Kidney (tissue), 13 donors: ENCODE measurements at regions not wholly inside any gene's neighbourhood (a gene's known extent, or its start where the extent isn't known, plus 50 kb on each side); places are given as distances from the start of the nearest gene placed in this dataset.

ENCODE experiments used
- DNase-seq, 5 donors: peaks; one replicate each; pipeline ENCODE4 v3.0.0-alpha.2; 2013 to 2020
- FAIRE-seq: peaks from 2 replicates; lab custom pipeline; 2012; peaks lifted over from hg19 to GRCh38; lab: Jason Lieb, UNC
- H3K27ac ChIP-seq, 2 donors: one replicate each; pipeline ENCODE4 v1.7.0; 2013; ENCODE audit warnings: low read depth in 2 of 2, low read length in 2 of 2, inconsistent platforms in 1 of 2
- H3K27me3 ChIP-seq: one replicate; pipeline ENCODE4 v1.7.1; 2013; ENCODE audit warnings: low read length, inconsistent platforms; ENCODE audit not compliant: control insufficient read depth, insufficient read depth
- H3K36me3 ChIP-seq, 3 donors: one replicate each; pipeline versions ENCODE4 v1.7.0 to v1.7.1; 2013; ENCODE audit warnings: low read length in 3 of 3, control low read depth in 1 of 3, inconsistent platforms in 1 of 3; ENCODE audit not compliant: insufficient read depth in 3 of 3, control insufficient read depth in 2 of 3
- H3K4me1 ChIP-seq, 3 donors: one replicate each; pipeline versions ENCODE4 v1.7.0 to v1.7.1; 2013; ENCODE audit warnings: low read length in 3 of 3, inconsistent platforms in 1 of 3, low read depth in 1 of 3; ENCODE audit not compliant: control insufficient read depth in 2 of 3, insufficient read depth in 2 of 3
- H3K4me3 ChIP-seq, 3 donors: one replicate each; pipeline versions ENCODE4 v1.7.0 to v1.8.1; 2013; ENCODE audit warnings: low read length in 3 of 3, control low read depth in 1 of 3, inconsistent platforms in 1 of 3
- H3K9ac ChIP-seq, 3 donors: one replicate each; pipeline versions ENCODE4 v1.7.0 to v1.7.1; 2013; ENCODE audit warnings: low read length in 3 of 3, control low read depth in 1 of 3, inconsistent platforms in 1 of 3
- H3K9me3 ChIP-seq, 3 donors: one replicate each; pipeline versions ENCODE4 v1.7.0 to v1.7.1; 2013; ENCODE audit warnings: low read length in 3 of 3, control low read depth in 1 of 3, inconsistent platforms in 1 of 3; ENCODE audit not compliant: control insufficient read depth in 2 of 3, insufficient read depth in 1 of 3
- intact Hi-C: fragments of 100-400 bp; cut with DNase I; formaldehyde crosslinking; loops from one replicate; pipeline ENCODE4 v1.11.1; 2022
- TF ChIP-seq, protein P1 (sequence below): IDR thresholded peaks from 3 replicates; pipeline ENCODE4 v1.5.1; 2012; ENCODE audit warnings: mild to moderate bottlenecking, moderate library complexity, borderline replicate concordance; ENCODE audit not compliant: insufficient read depth; ENCODE audit errors: extremely low read depth
- donor health status: control.
- donor health status: control.
- donor health status: control.
- donor health status: control.
- donor health status: control.
- donor health status: DM: yes; HTN: yes; CAD: no.
- donor health status: Normal renal cell carcinoma (clear cell type).

DNA sequence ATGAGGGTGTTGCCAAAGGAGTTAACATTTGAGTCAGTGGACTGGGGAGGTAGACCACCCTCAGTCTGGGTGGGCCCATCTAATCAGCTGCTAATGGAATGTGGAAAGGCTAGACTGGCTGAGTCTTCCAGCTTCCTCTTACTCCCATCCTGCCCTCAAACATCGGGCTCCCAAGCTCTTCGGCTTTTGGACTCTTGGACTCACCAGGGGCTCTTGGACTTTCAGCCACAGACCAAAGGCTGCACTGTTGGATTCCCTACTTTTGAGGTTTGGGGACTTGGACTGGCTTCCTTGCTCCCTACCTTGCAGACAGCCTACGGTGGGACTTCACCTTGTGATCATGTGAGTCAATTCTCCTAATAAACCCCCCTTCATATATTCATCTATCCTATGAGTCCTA, 276.6 kb upstream of the DIO3 start:
- Histone ChIP-seq H3K36me3 (no peaks in the 10 kb centered on the region), H3K4me1 (no peaks in the 10 kb centered on the region), H3K27ac (no peak overlapping the region), H3K27me3 (no peaks in the 10 kb centered on the region), H3K9me3 (no peaks in the 10 kb centered on the region), H3K9ac (no peak overlapping the region), H3K4me3 (no peak overlapping the region)
- TF ChIP-seq, protein P1, sequence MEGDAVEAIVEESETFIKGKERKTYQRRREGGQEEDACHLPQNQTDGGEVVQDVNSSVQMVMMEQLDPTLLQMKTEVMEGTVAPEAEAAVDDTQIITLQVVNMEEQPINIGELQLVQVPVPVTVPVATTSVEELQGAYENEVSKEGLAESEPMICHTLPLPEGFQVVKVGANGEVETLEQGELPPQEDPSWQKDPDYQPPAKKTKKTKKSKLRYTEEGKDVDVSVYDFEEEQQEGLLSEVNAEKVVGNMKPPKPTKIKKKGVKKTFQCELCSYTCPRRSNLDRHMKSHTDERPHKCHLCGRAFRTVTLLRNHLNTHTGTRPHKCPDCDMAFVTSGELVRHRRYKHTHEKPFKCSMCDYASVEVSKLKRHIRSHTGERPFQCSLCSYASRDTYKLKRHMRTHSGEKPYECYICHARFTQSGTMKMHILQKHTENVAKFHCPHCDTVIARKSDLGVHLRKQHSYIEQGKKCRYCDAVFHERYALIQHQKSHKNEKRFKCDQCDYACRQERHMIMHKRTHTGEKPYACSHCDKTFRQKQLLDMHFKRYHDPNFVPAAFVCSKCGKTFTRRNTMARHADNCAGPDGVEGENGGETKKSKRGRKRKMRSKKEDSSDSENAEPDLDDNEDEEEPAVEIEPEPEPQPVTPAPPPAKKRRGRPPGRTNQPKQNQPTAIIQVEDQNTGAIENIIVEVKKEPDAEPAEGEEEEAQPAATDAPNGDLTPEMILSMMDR: no peak
- DNase-seq (no peak), FAIRE-seq (no peak)
- intact Hi-C loops: no loop called here

DNA sequence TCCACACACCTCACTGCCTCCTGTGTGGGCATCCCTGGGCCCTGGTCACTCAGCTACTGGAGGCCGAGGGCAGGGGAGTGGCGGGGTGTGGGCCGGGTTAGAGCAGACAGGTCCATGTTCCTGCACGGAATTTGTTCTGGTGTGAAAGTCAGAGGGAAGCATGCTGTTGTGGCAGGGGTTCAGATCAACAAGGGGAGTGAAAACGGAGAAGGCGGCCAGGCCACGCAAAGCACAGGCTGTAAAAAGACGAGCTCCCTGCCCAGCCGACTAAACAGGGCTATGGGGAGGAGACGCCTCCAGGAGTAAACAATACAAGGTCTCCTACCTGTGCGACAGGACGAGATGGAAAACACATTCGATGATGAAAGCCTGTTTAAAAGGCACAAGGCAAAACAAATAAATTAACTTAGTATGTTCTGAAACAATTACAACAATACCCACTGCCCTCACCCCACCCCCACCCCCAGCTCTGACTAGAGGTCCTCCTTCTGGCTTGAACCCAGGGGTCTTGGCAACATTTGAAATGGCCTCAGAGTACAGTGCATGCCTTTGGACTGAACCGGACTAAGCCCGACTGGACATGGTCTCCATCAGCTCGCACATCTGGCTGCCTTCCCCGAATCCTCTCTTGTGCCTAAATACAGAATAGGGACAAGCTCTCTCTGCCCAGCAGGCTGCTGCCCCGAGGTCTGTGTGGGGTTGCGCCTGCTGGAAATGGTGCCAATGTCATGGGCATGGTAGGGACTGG, 274.9 kb upstream of the DIO3 start:
- TF ChIP-seq, protein P1: no peak
- Histone ChIP-seq H3K36me3 (no peaks in the 10 kb centered on the region), H3K9me3 (no peaks in the 10 kb centered on the region), H3K27ac (no peak overlapping the region), H3K27me3 (no peaks in the 10 kb centered on the region), H3K4me1 (no peaks in the 10 kb centered on the region), H3K4me3 (no peak overlapping the region), H3K9ac (no peak overlapping the region)
- intact Hi-C loops: no loop called here
- FAIRE-seq: no peak
- no peak for DNase-seq

DNA sequence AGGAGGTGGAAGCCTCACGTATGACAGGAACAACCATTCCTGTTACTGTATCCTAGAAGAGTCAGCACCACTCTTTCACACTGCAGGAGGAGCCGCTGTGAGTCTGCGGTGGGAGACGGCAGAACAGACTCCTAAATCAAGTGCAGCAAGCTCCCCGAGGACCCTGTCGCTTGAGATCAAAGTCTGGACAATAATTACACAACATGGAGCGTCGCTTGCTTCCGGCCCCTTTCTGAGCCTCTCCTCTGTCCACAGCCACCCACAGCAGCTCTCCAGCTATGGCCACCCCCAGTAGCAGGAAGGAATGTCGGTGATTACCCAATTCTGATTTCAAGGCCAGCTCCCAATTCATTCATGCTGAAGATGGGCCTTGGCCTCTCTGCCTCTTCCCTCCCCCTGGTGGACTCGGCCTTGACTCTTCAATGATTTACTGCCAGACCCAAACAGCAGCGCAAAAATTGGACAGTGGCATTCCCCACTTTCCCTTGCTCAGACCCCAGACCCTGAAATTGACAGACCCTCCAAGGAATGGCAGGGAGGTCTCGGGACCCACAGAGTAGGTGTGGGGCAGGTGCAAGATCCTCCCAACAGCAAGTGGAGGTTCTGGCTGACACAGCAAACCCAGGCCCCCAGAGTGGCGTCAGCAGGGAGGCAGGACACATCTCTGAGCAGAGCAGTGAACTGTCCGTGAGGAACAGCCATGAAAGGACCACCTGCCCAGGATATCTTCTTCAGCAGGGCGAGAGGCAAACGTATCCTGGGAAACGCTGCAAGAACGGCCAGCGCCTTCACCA, 272.7 kb upstream of the DIO3 start:
- DNase-seq: peak in 4 of 5 donors; percentile 46 to 64 (median 54)
- intact Hi-C loops: no loop called here

More for the DNA sequence above, 272.7 kb upstream of the DIO3 start:
- Histone ChIP-seq H3K4me1 (no peaks in the 10 kb centered on the region), H3K27me3 (no peaks in the 10 kb centered on the region), H3K4me3 (no peak overlapping the region), H3K36me3 (no peaks in the 10 kb centered on the region), H3K9ac (no peak overlapping the region), H3K9me3 (no peaks in the 10 kb centered on the region), H3K27ac (no peak overlapping the region)
- TF ChIP-seq, protein P1: no peak
- no peak for FAIRE-seq
